ENCODE measurements at regions not wholly inside any gene's neighbourhood (a gene's known extent, or its start where the extent isn't known, plus 50 kb on each side); places are given as distances from the start of the nearest gene placed in this dataset.
"Not testable (repeated sequence)": the region's sequence is repeated elsewhere in the genome, so short reads cannot be mapped to it uniquely, and the experiment has no call there.

GRCh38 chr12:47346251-47347019 is 266.7 kb upstream of the AMIGO2 start:
- no peaks in the 10 kb centered on the region for H3K9me3 ChIP-seq (ENCODE audit: control insufficient read depth in 2 of 2, insufficient read depth in 1 of 2, low read length in 1 of 2)
- 97% methylated on average over 4 of the region's 4 CpGs for WGBS
- no peak overlapping the region for H3K27ac ChIP-seq (ENCODE audit: low read depth in 1 of 2, low read length in 1 of 2)
- H3K27me3 ChIP-seq (ENCODE audit: control insufficient read depth in 2 of 2, insufficient read depth in 1 of 2, low read length in 1 of 2), result no peaks in the 10 kb centered on the region
- no peaks in the 10 kb centered on the region for H3K36me3 ChIP-seq (ENCODE audit: control insufficient read depth in 2 of 2, insufficient read depth in 2 of 2, low read length in 1 of 2)
- H3K4me3 ChIP-seq (ENCODE audit: low read length in 2 of 2), result no peak overlapping the region
- H3K4me1 ChIP-seq (ENCODE audit: control insufficient read depth in 2 of 2, insufficient read depth in 2 of 2, low read length in 2 of 2), result peaks cover 0 to 7% of the 10 kb centered on the region in 2 donors
- no peak for DNase-seq (ENCODE audit: low read depth in 6 of 9, low spot score in 9 of 9)

GRCh38 chr12:47343684-47344567 is 264.2 kb upstream of the AMIGO2 start:
- Histone ChIP-seq H3K4me1 (ENCODE audit: control insufficient read depth in 2 of 2, insufficient read depth in 2 of 2, low read length in 2 of 2) (no peaks in the 10 kb centered on the region), H3K27ac (ENCODE audit: low read depth in 1 of 2, low read length in 1 of 2) (no peak overlapping the region), H3K9me3 (ENCODE audit: control insufficient read depth in 2 of 2, insufficient read depth in 1 of 2, low read length in 1 of 2) (no peaks in the 10 kb centered on the region), H3K4me3 (ENCODE audit: low read length in 2 of 2) (no peak overlapping the region), H3K36me3 (ENCODE audit: control insufficient read depth in 2 of 2, insufficient read depth in 2 of 2, low read length in 1 of 2) (no peaks in the 10 kb centered on the region), H3K27me3 (ENCODE audit: control insufficient read depth in 2 of 2, insufficient read depth in 1 of 2, low read length in 1 of 2) (no peaks in the 10 kb centered on the region)
- 92% methylated on average over 2 of the region's 2 CpGs for WGBS
- DNase-seq (ENCODE audit: low read depth in 6 of 9, low spot score in 9 of 9), result no peak

- Histone ChIP-seq H3K27me3 (ENCODE audit: control insufficient read depth in 2 of 2, insufficient read depth in 1 of 2, low read length in 1 of 2) (no peaks in the 10 kb centered on the region), H3K4me3 (ENCODE audit: low read length in 2 of 2) (no peak overlapping the region), H3K36me3 (ENCODE audit: control insufficient read depth in 2 of 2, insufficient read depth in 2 of 2, low read length in 1 of 2) (no peaks in the 10 kb centered on the region), H3K27ac (ENCODE audit: low read depth in 1 of 2, low read length in 1 of 2) (no peak overlapping the region), H3K4me1 (ENCODE audit: control insufficient read depth in 2 of 2, insufficient read depth in 2 of 2, low read length in 2 of 2) (no peaks in the 10 kb centered on the region), H3K9me3 (ENCODE audit: control insufficient read depth in 2 of 2, insufficient read depth in 1 of 2, low read length in 1 of 2) (no peaks in the 10 kb centered on the region)
- 93% methylated on average over 7 of the region's 7 CpGs for WGBS
- DNase-seq (ENCODE audit: low read depth in 6 of 9, low spot score in 9 of 9), result no peak
Observed at GRCh38 chr12:47340411-47341015, 260.8 kb upstream of the AMIGO2 start.

GRCh38 chr12:47337581-47337980 is 257.8 kb upstream of the AMIGO2 start:
- Histone ChIP-seq H3K4me3 (ENCODE audit: low read length in 2 of 2) (no peak overlapping the region), H3K27me3 (ENCODE audit: control insufficient read depth in 2 of 2, insufficient read depth in 1 of 2, low read length in 1 of 2) (no peaks in the 10 kb centered on the region)

GRCh38 chr12:47333271-47333858 is 253.6 kb upstream of the AMIGO2 start:
- not testable (repeated sequence) for DNase-seq (ENCODE audit: low read depth in 6 of 9, low spot score in 9 of 9); H3K9me3 ChIP-seq (ENCODE audit: control insufficient read depth in 2 of 2, insufficient read depth in 1 of 2, low read length in 1 of 2); H3K4me1 ChIP-seq (ENCODE audit: control insufficient read depth in 2 of 2, insufficient read depth in 2 of 2, low read length in 2 of 2); H3K27me3 ChIP-seq (ENCODE audit: control insufficient read depth in 2 of 2, insufficient read depth in 1 of 2, low read length in 1 of 2); H3K36me3 ChIP-seq (ENCODE audit: control insufficient read depth in 2 of 2, insufficient read depth in 2 of 2, low read length in 1 of 2); H3K27ac ChIP-seq (ENCODE audit: low read depth in 1 of 2, low read length in 1 of 2); H3K4me3 ChIP-seq (ENCODE audit: low read length in 2 of 2)
- WGBS, result 96% methylated on average over 22 of the region's 22 CpGs

More at GRCh38 chr12:47337581-47337980, 257.8 kb upstream of the AMIGO2 start:
- Histone ChIP-seq H3K36me3 (ENCODE audit: control insufficient read depth in 2 of 2, insufficient read depth in 2 of 2, low read length in 1 of 2) (no peaks in the 10 kb centered on the region), H3K4me1 (ENCODE audit: control insufficient read depth in 2 of 2, insufficient read depth in 2 of 2, low read length in 2 of 2) (no peaks in the 10 kb centered on the region), H3K9me3 (ENCODE audit: control insufficient read depth in 2 of 2, insufficient read depth in 1 of 2, low read length in 1 of 2) (no peaks in the 10 kb centered on the region), H3K27ac (ENCODE audit: low read depth in 1 of 2, low read length in 1 of 2) (no peak overlapping the region)
- no peak for DNase-seq (ENCODE audit: low read depth in 6 of 9, low spot score in 9 of 9)

- no peak for DNase-seq (ENCODE audit: low read depth in 6 of 9, low spot score in 9 of 9)
- H3K36me3 ChIP-seq (ENCODE audit: control insufficient read depth in 2 of 2, insufficient read depth in 2 of 2, low read length in 1 of 2), result no peaks in the 10 kb centered on the region
- H3K9me3 ChIP-seq (ENCODE audit: control insufficient read depth in 2 of 2, insufficient read depth in 1 of 2, low read length in 1 of 2), result no peaks in the 10 kb centered on the region
- H3K4me1 ChIP-seq (ENCODE audit: control insufficient read depth in 2 of 2, insufficient read depth in 2 of 2, low read length in 2 of 2), result no peaks in the 10 kb centered on the region
- H3K4me3 ChIP-seq (ENCODE audit: low read length in 2 of 2), result no peak overlapping the region
- no peaks in the 10 kb centered on the region for H3K27me3 ChIP-seq (ENCODE audit: control insufficient read depth in 2 of 2, insufficient read depth in 1 of 2, low read length in 1 of 2)
- no peak overlapping the region for H3K27ac ChIP-seq (ENCODE audit: low read depth in 1 of 2, low read length in 1 of 2)
- WGBS, result 99% methylated on average over 1 of the region's 1 CpG
Observed at GRCh38 chr12:47328831-47329545, 249.2 kb upstream of the AMIGO2 start.

GRCh38 chr12:47326190-47326589 is 246.4 kb upstream of the AMIGO2 start:
- Histone ChIP-seq H3K4me1 (ENCODE audit: control insufficient read depth in 2 of 2, insufficient read depth in 2 of 2, low read length in 2 of 2) (no peaks in the 10 kb centered on the region), H3K27me3 (ENCODE audit: control insufficient read depth in 2 of 2, insufficient read depth in 1 of 2, low read length in 1 of 2) (no peaks in the 10 kb centered on the region), H3K4me3 (ENCODE audit: low read length in 2 of 2) (no peak overlapping the region), H3K27ac (ENCODE audit: low read depth in 1 of 2, low read length in 1 of 2) (no peak overlapping the region), H3K36me3 (ENCODE audit: control insufficient read depth in 2 of 2, insufficient read depth in 2 of 2, low read length in 1 of 2) (no peaks in the 10 kb centered on the region), H3K9me3 (ENCODE audit: control insufficient read depth in 2 of 2, insufficient read depth in 1 of 2, low read length in 1 of 2) (no peaks in the 10 kb centered on the region)
- DNase-seq (ENCODE audit: low read depth in 6 of 9, low spot score in 9 of 9), result no peak
- 97% methylated on average over 5 of the region's 5 CpGs for WGBS

- Histone ChIP-seq H3K27ac (ENCODE audit: low read depth in 1 of 2, low read length in 1 of 2) (no peak overlapping the region), H3K9me3 (ENCODE audit: control insufficient read depth in 2 of 2, insufficient read depth in 1 of 2, low read length in 1 of 2) (no peaks in the 10 kb centered on the region)
- 95% methylated on average over 2 of the region's 2 CpGs for WGBS
Observed at GRCh38 chr12:47323802-47324201, 244.0 kb upstream of the AMIGO2 start.

More at GRCh38 chr12:47323802-47324201, 244.0 kb upstream of the AMIGO2 start:
- no peak for DNase-seq (ENCODE audit: low read depth in 6 of 9, low spot score in 9 of 9)
- H3K4me1 ChIP-seq (ENCODE audit: control insufficient read depth in 2 of 2, insufficient read depth in 2 of 2, low read length in 2 of 2), result no peaks in the 10 kb centered on the region
- H3K4me3 ChIP-seq (ENCODE audit: low read length in 2 of 2), result no peak overlapping the region
- no peaks in the 10 kb centered on the region for H3K27me3 ChIP-seq (ENCODE audit: control insufficient read depth in 2 of 2, insufficient read depth in 1 of 2, low read length in 1 of 2)
- H3K36me3 ChIP-seq (ENCODE audit: control insufficient read depth in 2 of 2, insufficient read depth in 2 of 2, low read length in 1 of 2), result no peaks in the 10 kb centered on the region

All from thymus (tissue), 11 donors.